Activated CD4-positive, alpha-beta memory T cell treated with anti-CD3 and anti-CD28 coated beads for 36 hours (primary cell): ENCODE measurements at regions not wholly inside any gene's neighbourhood (a gene's known extent, or its start where the extent isn't known, plus 50 kb on each side); places are given as distances from the start of the nearest gene placed in this dataset.

Experiments
- CTCF ChIA-PET: fragments of 350-600 bp; sonication (Branson Sonifier 250); formaldehyde crosslinking; loops from one replicate; lab custom pipeline; 2021; ENCODE audit warnings: antibody characterized with exemption, inconsistent platforms; lab: Charles Lee
- POLR2A ChIA-PET: fragments of 350-600 bp; sonication (Branson Sonifier 250); formaldehyde crosslinking; loops from one replicate; lab custom pipeline; 2021; ENCODE audit warnings: antibody characterized with exemption; lab: Charles Lee
- DNase-seq: peaks from one replicate; pipeline ENCODE4 v3.0.0-alpha.2; 2020
- H3K27ac Mint-ChIP-seq: one replicate; pipeline ENCODE4 v1.8.0; 2021; ENCODE audit warnings: mixed read lengths
- H3K27me3 Mint-ChIP-seq: one replicate; pipeline ENCODE4 v1.8.0; 2021; ENCODE audit warnings: mixed read lengths
- H3K36me3 Mint-ChIP-seq: one replicate; pipeline ENCODE4 v1.8.0; 2021; ENCODE audit warnings: mixed read lengths
- H3K4me1 Mint-ChIP-seq: one replicate; pipeline ENCODE4 v1.8.0; 2021; ENCODE audit warnings: low read depth, mixed read lengths
- H3K4me3 Mint-ChIP-seq: one replicate; pipeline ENCODE4 v1.8.0; 2021; ENCODE audit warnings: mild to moderate bottlenecking, mixed read lengths
- H3K9me3 Mint-ChIP-seq: one replicate; pipeline ENCODE4 v1.8.0; 2021; ENCODE audit warnings: mixed read lengths
- intact Hi-C: fragments of 100-400 bp; cut with micrococcal nuclease; formaldehyde crosslinking; loops from one replicate; pipeline ENCODE4 v1.15.1; 2023

- Mint-ChIP-seq H3K9me3 (no peaks in the 10 kb centered on the region), H3K27me3 (peaks cover 5% of the 10 kb centered on the region), H3K36me3 (no peaks in the 10 kb centered on the region), H3K4me3 (no peak overlapping the region), H3K4me1 (no peaks in the 10 kb centered on the region), H3K27ac (no peak overlapping the region)
- CTCF ChIA-PET = interaction anchor here (1.1 kb wide), 1 partner anchor 289 kb away, joined by 3 read pairs; no protein-coding TSS in a partner anchor
- POLR2A ChIA-PET = no interaction called here
- intact Hi-C loops = no loop called here
- DNase-seq = no peak
Observed at GRCh38 chr5:38726279-38726678, 119.5 kb upstream of the OSMR start.

GRCh38 chr5:38728029-38728428 is 117.8 kb upstream of the OSMR start:
- DNase-seq = no peak
- Mint-ChIP-seq H3K36me3 (no peaks in the 10 kb centered on the region), H3K27me3 (no peaks in the 10 kb centered on the region), H3K9me3 (no peaks in the 10 kb centered on the region), H3K4me1 (no peaks in the 10 kb centered on the region), H3K27ac (no peak overlapping the region), H3K4me3 (no peak overlapping the region)
- ChIA-PET CTCF (interaction anchor here (0.6 kb wide), 1 partner anchor 290 kb away, joined by 3 read pairs; no protein-coding TSS in a partner anchor), POLR2A (no interaction called here)
- intact Hi-C loops = no loop called here

GRCh38 chr5:38731461-38731860 is 114.4 kb upstream of the OSMR start:
- no peaks in the 10 kb centered on the region for H3K4me1 Mint-ChIP-seq
- no peaks in the 10 kb centered on the region for H3K27me3 Mint-ChIP-seq
- DNase-seq = no peak
- POLR2A ChIA-PET = no interaction called here
- H3K36me3 Mint-ChIP-seq = no peaks in the 10 kb centered on the region
- no peaks in the 10 kb centered on the region for H3K9me3 Mint-ChIP-seq
- intact Hi-C loops = no loop called here
- CTCF ChIA-PET = no interaction called here
- H3K4me3 Mint-ChIP-seq = no peak overlapping the region
- H3K27ac Mint-ChIP-seq = no peak overlapping the region

DNA sequence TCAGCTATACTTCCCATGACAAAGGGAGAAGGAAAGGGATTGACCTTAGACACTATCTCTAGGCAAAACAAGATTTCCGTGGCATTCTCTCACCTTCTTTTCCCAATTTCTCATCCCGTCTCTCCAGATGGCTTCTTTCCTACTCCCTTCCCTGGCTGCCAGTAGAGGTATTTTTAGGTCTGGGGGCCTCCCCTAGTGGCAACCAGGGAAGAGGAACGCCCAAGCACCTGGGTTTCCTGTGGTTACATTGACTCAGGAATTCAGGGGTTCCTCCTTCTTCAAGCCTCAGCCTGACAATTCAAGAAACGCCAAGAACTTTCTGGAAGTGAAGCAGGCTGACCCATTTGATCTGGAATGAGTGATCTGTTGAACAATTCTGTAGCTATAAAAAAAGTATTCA is 111.5 kb upstream of the OSMR start:
- intact Hi-C loops = no loop called here
- Mint-ChIP-seq H3K27ac (no peak overlapping the region), H3K27me3 (no peaks in the 10 kb centered on the region), H3K4me1 (no peaks in the 10 kb centered on the region), H3K4me3 (no peak overlapping the region), H3K9me3 (no peaks in the 10 kb centered on the region), H3K36me3 (no peaks in the 10 kb centered on the region)
- ChIA-PET CTCF (interaction anchor here (1.2 kb wide), 1 partner anchor 292 kb away, joined by 3 read pairs; no protein-coding TSS in a partner anchor), POLR2A (no interaction called here)
- DNase-seq = no peak

- ChIA-PET POLR2A (no interaction called here), CTCF (no interaction called here)
- intact Hi-C loops = no loop called here
- H3K27ac Mint-ChIP-seq = no peak overlapping the region
- H3K4me1 Mint-ChIP-seq = no peaks in the 10 kb centered on the region
- no peaks in the 10 kb centered on the region for H3K36me3 Mint-ChIP-seq
- H3K9me3 Mint-ChIP-seq = no peaks in the 10 kb centered on the region
- no peak overlapping the region for H3K4me3 Mint-ChIP-seq
- H3K27me3 Mint-ChIP-seq = no peaks in the 10 kb centered on the region
- DNase-seq = no peak
Observed at GRCh38 chr5:38736089-38736488, 109.7 kb upstream of the OSMR start.

DNA sequence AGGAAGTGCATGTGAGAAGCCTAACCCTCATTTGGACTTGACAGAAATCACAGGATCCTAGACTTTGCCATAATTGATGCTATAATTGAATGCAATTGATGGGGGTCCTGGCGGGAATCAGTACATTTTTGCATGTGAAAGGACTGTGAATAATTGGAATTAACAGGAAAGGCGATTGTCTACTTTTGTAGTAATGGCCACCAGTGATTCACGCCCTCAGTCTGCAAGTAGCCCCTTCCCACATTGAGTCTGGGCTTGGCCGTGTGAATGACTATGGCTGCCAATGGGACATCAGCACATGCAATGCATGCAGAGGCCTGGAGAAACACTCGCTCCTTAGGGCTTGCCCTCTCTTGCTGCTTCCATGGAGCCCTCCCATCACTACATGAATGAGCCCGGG is 107.8 kb upstream of the OSMR start:
- Mint-ChIP-seq H3K27me3 (no peaks in the 10 kb centered on the region), H3K4me1 (no peaks in the 10 kb centered on the region), H3K27ac (no peak overlapping the region), H3K9me3 (peaks cover 4% of the 10 kb centered on the region), H3K4me3 (no peak overlapping the region), H3K36me3 (no peaks in the 10 kb centered on the region)
- intact Hi-C loops = no loop called here
- CTCF ChIA-PET = no interaction called here
- no peak for DNase-seq
- POLR2A ChIA-PET = no interaction called here

GRCh38 chr5:38739011-38739704 is 106.7 kb upstream of the OSMR start:
- intact Hi-C loops = no loop called here
- H3K4me1 Mint-ChIP-seq = no peaks in the 10 kb centered on the region
- no peak overlapping the region for H3K4me3 Mint-ChIP-seq
- POLR2A ChIA-PET = no interaction called here
- no peaks in the 10 kb centered on the region for H3K36me3 Mint-ChIP-seq
- H3K9me3 Mint-ChIP-seq = peaks cover 14% of the 10 kb centered on the region
- H3K27me3 Mint-ChIP-seq = no peaks in the 10 kb centered on the region
- no peak overlapping the region for H3K27ac Mint-ChIP-seq
- CTCF ChIA-PET = no interaction called here
- DNase-seq = no peak

GRCh38 chr5:38739705-38740045 is 106.1 kb upstream of the OSMR start:
- ChIA-PET CTCF (no interaction called here), POLR2A (no interaction called here)
- Mint-ChIP-seq H3K36me3 (no peaks in the 10 kb centered on the region), H3K4me1 (no peaks in the 10 kb centered on the region), H3K9me3 (peaks cover 16% of the 10 kb centered on the region), H3K4me3 (no peak overlapping the region), H3K27me3 (no peaks in the 10 kb centered on the region), H3K27ac (no peak overlapping the region)
- DNase-seq = no peak
- intact Hi-C loops = no loop called here

DNA sequence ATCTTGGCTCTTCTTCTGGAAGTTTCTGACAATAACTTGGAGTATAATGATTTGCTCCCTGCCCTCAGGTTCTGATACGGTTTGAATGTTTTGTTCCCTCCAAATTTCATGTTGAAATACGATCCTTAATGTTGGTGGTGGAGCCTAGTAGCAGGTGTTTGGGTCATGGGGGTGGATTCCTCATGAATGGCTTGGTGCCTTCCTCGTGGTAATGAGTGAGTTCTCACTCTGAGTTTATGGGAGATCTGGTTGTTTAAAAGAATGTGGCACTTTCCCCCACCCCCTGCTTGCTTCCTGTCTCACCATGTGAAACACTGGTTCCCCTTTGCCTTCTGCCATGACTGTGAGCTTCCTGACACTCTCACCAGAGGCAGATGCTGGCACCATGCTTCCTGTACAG is 103.0 kb upstream of the OSMR start:
- ChIA-PET CTCF (no interaction called here), POLR2A (no interaction called here)
- H3K9me3 Mint-ChIP-seq = peaks cover 16% of the 10 kb centered on the region
- no peak overlapping the region for H3K27ac Mint-ChIP-seq
- intact Hi-C loops = no loop called here
- peaks cover 3% of the 10 kb centered on the region for H3K27me3 Mint-ChIP-seq
- H3K4me1 Mint-ChIP-seq = no peaks in the 10 kb centered on the region
- no peak for DNase-seq
- no peaks in the 10 kb centered on the region for H3K36me3 Mint-ChIP-seq
- H3K4me3 Mint-ChIP-seq = no peak overlapping the region

- ChIA-PET POLR2A (no interaction called here), CTCF (interaction anchor here (0.9 kb wide), 1 partner anchor 14 kb away, joined by 3 read pairs; no protein-coding TSS in a partner anchor)
- Mint-ChIP-seq H3K9me3 (peaks cover 16% of the 10 kb centered on the region), H3K36me3 (no peaks in the 10 kb centered on the region), H3K4me3 (no peak overlapping the region), H3K4me1 (no peaks in the 10 kb centered on the region), H3K27ac (no peak overlapping the region), H3K27me3 (peaks cover 3% of the 10 kb centered on the region)
- intact Hi-C loops = no loop called here
- no peak for DNase-seq
Observed at GRCh38 chr5:38743562-38743961, 102.2 kb upstream of the OSMR start.

DNA sequence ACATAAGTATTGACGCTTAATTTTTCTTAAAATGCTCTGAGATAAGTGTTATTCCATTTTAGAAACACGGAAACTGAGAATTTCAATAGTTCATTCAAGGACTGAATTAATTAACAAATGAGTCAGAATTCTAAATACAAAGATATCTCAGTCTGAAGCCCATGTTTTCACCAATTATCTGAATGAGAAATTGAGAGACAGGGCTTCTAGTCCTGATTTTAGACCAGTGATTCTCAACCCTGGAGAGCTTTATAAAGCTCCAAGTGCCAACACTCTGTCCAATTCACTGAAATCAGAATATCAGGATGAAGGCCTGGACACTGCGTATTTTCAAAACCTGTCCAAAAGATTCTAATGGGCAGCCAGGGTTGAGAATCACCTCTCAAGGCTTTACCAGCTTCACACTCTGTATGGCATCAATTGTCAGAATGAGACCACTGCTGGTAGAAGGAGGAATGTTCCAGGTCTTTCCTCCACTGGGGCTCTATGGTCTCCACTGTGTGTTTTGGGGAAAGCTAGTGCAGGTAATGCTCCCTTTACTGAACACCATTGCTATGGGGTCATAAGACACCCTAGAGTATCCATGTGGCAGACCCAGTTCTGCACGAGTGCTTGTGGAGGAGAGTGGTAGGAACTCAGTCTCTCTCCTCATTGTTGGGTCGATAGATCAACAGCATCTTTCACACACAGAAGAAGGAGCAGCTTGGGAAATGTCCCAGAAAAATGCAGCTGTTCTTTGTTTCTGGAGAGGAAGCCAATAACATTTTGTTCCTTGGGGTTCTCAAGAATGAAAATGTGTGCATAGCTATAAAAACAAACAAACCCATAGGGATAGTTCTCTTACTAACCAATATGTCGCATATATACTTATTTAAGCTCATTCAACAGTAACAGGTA is 99.7 kb upstream of the OSMR start:
- peaks cover 3% of the 10 kb centered on the region for H3K27me3 Mint-ChIP-seq
- intact Hi-C loops = no loop called here

DNA sequence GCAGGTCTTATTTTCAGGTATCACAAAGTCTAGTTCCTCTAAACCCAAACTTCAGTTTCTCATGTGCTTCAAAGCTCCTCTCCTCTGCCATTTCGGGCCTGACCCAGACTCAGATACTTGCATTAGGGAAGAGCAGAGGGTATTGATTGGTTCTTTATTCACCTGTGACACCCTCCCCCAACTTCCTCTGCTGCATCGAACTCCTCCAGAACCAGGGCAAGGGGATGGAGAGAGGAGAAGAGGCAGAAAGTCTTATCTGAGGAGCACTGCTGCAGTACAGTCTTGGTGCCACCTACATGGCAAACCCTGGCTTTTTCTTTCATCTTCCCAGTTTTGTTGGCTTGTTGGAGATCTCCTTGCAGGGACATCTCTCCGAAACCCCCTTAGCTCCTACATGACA is 96.0 kb upstream of the OSMR start:
- no peaks in the 10 kb centered on the region for H3K9me3 Mint-ChIP-seq
- no peaks in the 10 kb centered on the region for H3K4me1 Mint-ChIP-seq
- peaks cover 3% of the 10 kb centered on the region for H3K27me3 Mint-ChIP-seq
- ChIA-PET CTCF (no interaction called here), POLR2A (no interaction called here)
- H3K36me3 Mint-ChIP-seq = no peaks in the 10 kb centered on the region
- intact Hi-C loops = no loop called here
- H3K4me3 Mint-ChIP-seq = no peak overlapping the region
- no peak overlapping the region for H3K27ac Mint-ChIP-seq
- DNase-seq = no peak

More for the DNA sequence above, 99.7 kb upstream of the OSMR start:
- H3K27ac Mint-ChIP-seq = no peak overlapping the region
- DNase-seq = no peak
- ChIA-PET POLR2A (no interaction called here), CTCF (no interaction called here)
- H3K36me3 Mint-ChIP-seq = no peaks in the 10 kb centered on the region
- peaks cover 16% of the 10 kb centered on the region for H3K9me3 Mint-ChIP-seq
- H3K4me1 Mint-ChIP-seq = no peaks in the 10 kb centered on the region
- no peak overlapping the region for H3K4me3 Mint-ChIP-seq
